K562 (cell line): ENCODE measurements at regions not wholly inside any gene's neighbourhood (a gene's known extent, or its start where the extent isn't known, plus 50 kb on each side); places are given as distances from the start of the nearest gene placed in this dataset.

Experiments used
- ATAC-seq: fragments of 200-7000 bp; cut with Tn5 transposase; 3 replicates; pipeline ENCODE4 v1.9.1; 2020; ENCODE audit warnings: moderate library complexity
- BruUV-seq: library from RNA; stranded (reverse); fragments of 400-500 nt; replicated peaks from 2 replicates; lab custom pipeline; 2021; lab: Mats Ljungman, UMichigan
- CTCF ChIA-PET: fragments of 300-600 bp; formaldehyde crosslinking; extraction: SDS; loops from one replicate; lab custom pipeline; 2021; ENCODE audit warnings: low intra/inter-chr PET ratio; lab: Yijun Ruan, JAX
- POLR2A ChIA-PET: fragments of 300-600, 350-650 bp; sonication (Branson Sonifier 250); formaldehyde crosslinking; extraction: SDS; loops from one replicate; lab custom pipeline; 2021; ENCODE audit warnings: antibody characterized with exemption, inconsistent platforms; lab: Yijun Ruan, JAX
- DNase-seq, 4 experiments: peaks; one replicate each; pipeline versions ENCODE4 v3.0.0 to v3.0.0-alpha.2; 2011 to 2018; ENCODE audit warnings: low spot score in 3 of 4, mixed read lengths in 3 of 4; ENCODE audit errors: extremely low read depth in 1 of 4
- FAIRE-seq: peaks from 2 replicates; lab custom pipeline; 2011; peaks lifted over from hg19 to GRCh38; lab: Jason Lieb, UNC
- H2AFZ ChIP-seq: 2 replicates; pipeline ENCODE4 v1.6.0; 2011; ENCODE audit warnings: low read depth, low read length, control low read depth, inconsistent platforms
- H3K27ac ChIP-seq: fragments of 200-600 bp; 3 replicates; pipeline ENCODE4 v1.8.0; 2011; ENCODE audit warnings: low read depth, mild to moderate bottlenecking, control low read depth, inconsistent platforms, low read length, moderate library complexity, mixed read lengths; ENCODE audit errors: extremely low read depth
- H3K27me3 ChIP-seq, 2 experiments: fragments of 300-600 bp in 1 of 2; 2 replicates in 1 of 2; 3 replicates in 1 of 2; pipeline versions ENCODE4 v1.6.0 to v1.8.0; 2011; ENCODE audit warnings: inconsistent platforms in 2 of 2, low read length in 2 of 2, mild to moderate bottlenecking in 1 of 2, mixed read lengths in 1 of 2, moderate library complexity in 1 of 2; ENCODE audit not compliant: control insufficient read depth in 2 of 2, insufficient read depth in 2 of 2
- H3K36me3 ChIP-seq: fragments of 300-600 bp; 3 replicates; pipeline ENCODE4 v1.8.0; 2011; ENCODE audit warnings: mild to moderate bottlenecking, low read length, inconsistent platforms; ENCODE audit not compliant: control insufficient read depth, insufficient read depth
- H3K4me1 ChIP-seq, 2 experiments: fragments of 200-600 bp in 1 of 2; replicated peaks in 1 of 2; 2 replicates in 1 of 2; 3 replicates in 1 of 2; pipeline versions ENCODE4 v1.5.1 to v1.8.0; 2011; ENCODE audit warnings: inconsistent platforms in 2 of 2, low read length in 2 of 2, mild to moderate bottlenecking in 1 of 2, mixed read lengths in 1 of 2, moderate library complexity in 1 of 2; ENCODE audit not compliant: control insufficient read depth in 2 of 2, insufficient read depth in 2 of 2
- H3K4me2 ChIP-seq: 2 replicates; pipeline ENCODE4 v1.6.1; 2011; ENCODE audit warnings: low read length, control low read depth, inconsistent platforms, mixed read lengths; ENCODE audit not compliant: insufficient read depth
- H3K4me3 ChIP-seq: fragments of 200-600 bp; sonication (generic), shearing (Covaris generic); 2 replicates; pipeline ENCODE4 v1.5.1; 2016; ENCODE audit warnings: control low read depth, inconsistent platforms
- H3K79me2 ChIP-seq: fragments of 200-600 bp; 3 replicates; pipeline ENCODE4 v1.8.0; 2011; ENCODE audit warnings: low read length, inconsistent platforms; ENCODE audit not compliant: control insufficient read depth, insufficient read depth
- H3K9ac ChIP-seq, 2 experiments: 2 replicates each; pipeline versions ENCODE4 v1.6.0 to v1.6.1; 2011; ENCODE audit warnings: low read depth in 2 of 2, low read length in 2 of 2, control low read depth in 1 of 2, inconsistent platforms in 1 of 2, mild to moderate bottlenecking in 1 of 2, mixed read lengths in 1 of 2; ENCODE audit not compliant: insufficient read depth in 1 of 2
- H3K9me1 ChIP-seq: one replicate; pipeline ENCODE4 v1.6.0; 2011; ENCODE audit warnings: inconsistent platforms, mild to moderate bottlenecking, low read length, moderate library complexity; ENCODE audit not compliant: control insufficient read depth, insufficient read depth
- H3K9me3 ChIP-seq: replicated peaks from 2 replicates; pipeline ENCODE4 v1.5.1; 2011; ENCODE audit warnings: low read depth, low read length, inconsistent platforms; ENCODE audit not compliant: control insufficient read depth, insufficient read depth
- H4K20me1 ChIP-seq: replicated peaks from 2 replicates; pipeline ENCODE4 v1.6.1; 2011; ENCODE audit warnings: low read length, inconsistent platforms, mixed read lengths; ENCODE audit not compliant: control insufficient read depth, insufficient read depth
- CBX3 ChIP-seq, 2 experiments: IDR thresholded peaks; 1 replicate in 1 of 2; 2 replicates in 1 of 2; pipeline ENCODE4 v1.6.1; 2012; ENCODE audit warnings: inconsistent platforms in 2 of 2, low read length in 2 of 2, borderline replicate concordance in 1 of 2, control low read depth in 1 of 2
- FOXJ2 ChIP-seq: fragments of 200-800 bp; sonication (Bioruptor generic); IDR thresholded peaks from 2 replicates; pipeline ENCODE4 v1.6.1; 2016; ENCODE audit warnings: missing genetic modification characterization, missing compliant biosample characterization
- MTA3 ChIP-seq: fragments of 450-650 bp; formaldehyde crosslinking; IDR thresholded peaks from 2 replicates; pipeline ENCODE4 v1.6.1; 2017; ENCODE audit warnings: mild to moderate bottlenecking, borderline replicate concordance
- SIN3A ChIP-seq, 2 experiments: fragments of 150-350 bp in 1 of 2; IDR thresholded peaks; 2 replicates each; pipeline ENCODE4 v1.6.1; 2011 to 2016; ENCODE audit warnings: borderline replicate concordance in 2 of 2, low read depth in 2 of 2, low read length in 2 of 2, mild to moderate bottlenecking in 2 of 2, moderate library complexity in 2 of 2; ENCODE audit not compliant: control insufficient read depth in 1 of 2
- ZBTB40 ChIP-seq, 2 experiments: fragments of 450-650 bp in 1 of 2; sonication (generic) in 1 of 2; formaldehyde crosslinking in 1 of 2; IDR thresholded peaks; 2 replicates each; pipeline versions ENCODE4 v1.7.1 to v1.9.0; 2016 to 2022; ENCODE audit warnings: inconsistent platforms in 1 of 2, mild to moderate bottlenecking in 1 of 2, missing genetic modification reagents in 1 of 2
- ZNF224 ChIP-seq: sonication (generic); formaldehyde crosslinking; IDR thresholded peaks from 2 replicates; pipeline ENCODE4 v1.8.0; 2022; ENCODE audit warnings: mild to moderate bottlenecking, missing genetic modification reagents
- ZNF395 ChIP-seq: fragments of 200-800 bp; sonication (Bioruptor generic); IDR thresholded peaks from 2 replicates; pipeline ENCODE4 v1.6.1; 2017; ENCODE audit warnings: missing genetic modification characterization, missing compliant biosample characterization
- ZNF584 ChIP-seq: fragments of 200-800 bp; sonication (Bioruptor generic); IDR thresholded peaks from 2 replicates; pipeline ENCODE4 v1.6.1; 2016; ENCODE audit warnings: low read depth, mild to moderate bottlenecking, missing genetic modification characterization, missing compliant biosample characterization
- ZNF830 ChIP-seq: fragments of 250-450 bp; sonication (Bioruptor Pico); IDR thresholded peaks from 2 replicates; pipeline ENCODE4 v1.5.0; 2021; ENCODE audit warnings: mild to moderate bottlenecking
- WGBS: fragments of 100-300 bp; shearing (Covaris generic); methylation state at CpG from one replicate; pipeline ENCODE4 v1.1.6; 2016; ENCODE audit warnings: low coverage, mixed read lengths; ENCODE audit not compliant: insufficient coverage; ENCODE audit errors: missing lambda C conversion rate; 5-methylcytosine and 5-hydroxymethylcytosine counted together
- in situ Hi-C: fragments of 300-500 bp; cut with MboI; formaldehyde crosslinking; loops from 4 replicates; pipeline ENCODE4 v1.15.0; 2018; ENCODE audit warnings: inconsistent platforms, mixed read lengths
- intact Hi-C: fragments of 100-400 bp; cut with micrococcal nuclease; formaldehyde crosslinking; loops from 2 replicates; pipeline ENCODE4 v1.14.2; 2022
- TF ChIP-seq, protein P1 (sequence below): fragments of 450-650 bp; formaldehyde crosslinking; IDR thresholded peaks from 2 replicates; pipeline ENCODE4 v1.4.0; 2020; ENCODE audit warnings: mild to moderate bottlenecking, moderate library complexity

GRCh38 chr5:25991639-25992038 is 1046.7 kb downstream of the CDH9 start:
- intact Hi-C loops (no loop called here), in situ Hi-C loops (no loop called here)
- 4% methylated on average over 18 of the region's 18 CpGs for WGBS
- no TSS peak for BruUV-seq
- no peak for ATAC-seq
- Histone ChIP-seq H4K20me1 (no peaks in the 10 kb centered on the region), H3K36me3 (no peaks in the 10 kb centered on the region), H3K4me1 (no peaks in the 10 kb centered on the region), H3K9me1 (no peaks in the 10 kb centered on the region), H3K9ac (no peak overlapping the region), H3K27me3 (no peaks in the 10 kb centered on the region), H2AFZ (no peak overlapping the region), H3K9me3 (0 out of 2 replicates have a peak, but pooled peaks cover 2% of the 10 kb centered on the region), H3K79me2 (no peaks in the 10 kb centered on the region), H3K4me2 (no peak overlapping the region), H3K27ac (no peak overlapping the region), H3K4me3 (no peak overlapping the region)
- POLR2A ChIA-PET = no interaction called here
- no peak for DNase-seq
- CTCF ChIA-PET = no interaction called here
- FAIRE-seq = no peak
- TF ChIP-seq CBX3 (IDR thresholded peaks at IDR 0.05; ENCODE audit: borderline replicate concordance in 1 of 2, low read length in 2 of 2) (no peak), ZBTB40 (IDR thresholded peaks at IDR 0.05) (no peak), ZBTB40 (CRISPR knock-in tag; IDR thresholded peaks at IDR 0.05) (no peak), SIN3A (IDR thresholded peaks at IDR 0.05; ENCODE audit: borderline replicate concordance in 2 of 2, control insufficient read depth in 1 of 2, low read depth in 2 of 2, low read length in 2 of 2) (no peak), MTA3 (no peak), ZNF395 (CRISPR knock-in tag) (no peak), FOXJ2 (no peak), ZNF584 (CRISPR knock-in tag) (no peak), ZNF830 (CRISPR knock-in tag) (no peak), ZNF224 (CRISPR knock-in tag) (no peak)
- TF ChIP-seq, protein P1, sequence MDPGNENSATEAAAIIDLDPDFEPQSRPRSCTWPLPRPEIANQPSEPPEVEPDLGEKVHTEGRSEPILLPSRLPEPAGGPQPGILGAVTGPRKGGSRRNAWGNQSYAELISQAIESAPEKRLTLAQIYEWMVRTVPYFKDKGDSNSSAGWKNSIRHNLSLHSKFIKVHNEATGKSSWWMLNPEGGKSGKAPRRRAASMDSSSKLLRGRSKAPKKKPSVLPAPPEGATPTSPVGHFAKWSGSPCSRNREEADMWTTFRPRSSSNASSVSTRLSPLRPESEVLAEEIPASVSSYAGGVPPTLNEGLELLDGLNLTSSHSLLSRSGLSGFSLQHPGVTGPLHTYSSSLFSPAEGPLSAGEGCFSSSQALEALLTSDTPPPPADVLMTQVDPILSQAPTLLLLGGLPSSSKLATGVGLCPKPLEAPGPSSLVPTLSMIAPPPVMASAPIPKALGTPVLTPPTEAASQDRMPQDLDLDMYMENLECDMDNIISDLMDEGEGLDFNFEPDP (CRISPR knock-in tag) = no peak
